A673 (cell line): ENCODE measurements at regions not wholly inside any gene's neighbourhood (a gene's known extent, or its start where the extent isn't known, plus 50 kb on each side); places are given as distances from the start of the nearest gene placed in this dataset.

Experiments used
- CTCF ChIP-seq: fragments of 300-800, 200-600 bp; sonication (generic); conservative IDR thresholded peaks from 2 replicates; pipeline ENCODE4 v1.5.1; 2017; ENCODE audit warnings: low read depth, mild to moderate bottlenecking, antibody characterized with exemption, low read length, moderate library complexity, mixed read lengths
- EZH2 ChIP-seq: fragments of 200-600 bp; sonication (generic); IDR thresholded peaks from 2 replicates; pipeline ENCODE4 v1.6.1; 2017; ENCODE audit warnings: borderline replicate concordance, low read depth, mild to moderate bottlenecking, mixed read lengths, antibody characterized with exemption, low read length; ENCODE audit not compliant: poor library complexity, severe bottlenecking

GRCh38 chr13:24630121-24630520 lies 50.1 kb upstream of the ATP12A start:
- no peak for TF ChIP-seq CTCF
- no peak for TF ChIP-seq EZH2
